B cell (primary cell): ENCODE measurements at regions not wholly inside any gene's neighbourhood (a gene's known extent, or its start where the extent isn't known, plus 50 kb on each side); places are given as distances from the start of the nearest gene placed in this dataset.

ENCODE experiments used
- EZH2 ChIP-seq: IDR thresholded peaks from 2 replicates; pipeline ENCODE4 v1.6.1; 2012; ENCODE audit warnings: borderline replicate concordance, low read depth, mild to moderate bottlenecking, moderate library complexity, low read length; ENCODE audit not compliant: insufficient read depth, poor library complexity, severe bottlenecking
- TF ChIP-seq, protein P1 (sequence below): fragments of 200-600 bp; IDR thresholded peaks from one replicate; pipeline ENCODE4 v1.8.0; 2022; ENCODE audit warnings: antibody characterized with exemption, mild to moderate bottlenecking

- TF ChIP-seq, protein P1, sequence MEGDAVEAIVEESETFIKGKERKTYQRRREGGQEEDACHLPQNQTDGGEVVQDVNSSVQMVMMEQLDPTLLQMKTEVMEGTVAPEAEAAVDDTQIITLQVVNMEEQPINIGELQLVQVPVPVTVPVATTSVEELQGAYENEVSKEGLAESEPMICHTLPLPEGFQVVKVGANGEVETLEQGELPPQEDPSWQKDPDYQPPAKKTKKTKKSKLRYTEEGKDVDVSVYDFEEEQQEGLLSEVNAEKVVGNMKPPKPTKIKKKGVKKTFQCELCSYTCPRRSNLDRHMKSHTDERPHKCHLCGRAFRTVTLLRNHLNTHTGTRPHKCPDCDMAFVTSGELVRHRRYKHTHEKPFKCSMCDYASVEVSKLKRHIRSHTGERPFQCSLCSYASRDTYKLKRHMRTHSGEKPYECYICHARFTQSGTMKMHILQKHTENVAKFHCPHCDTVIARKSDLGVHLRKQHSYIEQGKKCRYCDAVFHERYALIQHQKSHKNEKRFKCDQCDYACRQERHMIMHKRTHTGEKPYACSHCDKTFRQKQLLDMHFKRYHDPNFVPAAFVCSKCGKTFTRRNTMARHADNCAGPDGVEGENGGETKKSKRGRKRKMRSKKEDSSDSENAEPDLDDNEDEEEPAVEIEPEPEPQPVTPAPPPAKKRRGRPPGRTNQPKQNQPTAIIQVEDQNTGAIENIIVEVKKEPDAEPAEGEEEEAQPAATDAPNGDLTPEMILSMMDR, result no peak
- no peak for TF ChIP-seq EZH2
Observed at GRCh38 chr4:62235911-62236310, 1035.8 kb downstream of the ADGRL3 start.
